AG20443 (cell line): ENCODE measurements at regions not wholly inside any gene's neighbourhood (a gene's known extent, or its start where the extent isn't known, plus 50 kb on each side); places are given as distances from the start of the nearest gene placed in this dataset.

Source experiments
- DNase-seq: peaks from one replicate; pipeline ENCODE4 v3.0.0; 2012; ENCODE audit warnings: low spot score, mixed read lengths

- peak; percentile 68 for DNase-seq
Observed at GRCh38 chr19:30784850-30785457, 412.8 kb downstream of the ZNF536 start.

- peak; percentile 2 for DNase-seq
Observed at GRCh38 chr19:30783936-30784335, 411.8 kb downstream of the ZNF536 start.

- peak; percentile 0 for DNase-seq
Observed at GRCh38 chr19:30783212-30783611, 411.0 kb downstream of the ZNF536 start.

- DNase-seq, result no peak
Observed at GRCh38 chr19:30781519-30781918, 409.3 kb downstream of the ZNF536 start.

GRCh38 chr19:30781047-30781446 lies 408.9 kb downstream of the ZNF536 start:
- no peak for DNase-seq

GRCh38 chr19:30780456-30780855 lies 408.3 kb downstream of the ZNF536 start:
- DNase-seq, result no peak

- DNase-seq, result no peak
Observed at GRCh38 chr19:30780032-30780431, 407.8 kb downstream of the ZNF536 start.

GRCh38 chr19:30778961-30779715 lies 407.0 kb downstream of the ZNF536 start:
- DNase-seq, result peak; percentile 1

- no peak for DNase-seq
Observed at GRCh38 chr19:30778061-30778460, 405.9 kb downstream of the ZNF536 start.

- no peak for DNase-seq
Observed at GRCh38 chr19:30775956-30776355, 403.8 kb downstream of the ZNF536 start.

- DNase-seq, result no peak
Observed at GRCh38 chr19:30774252-30774766, 402.1 kb downstream of the ZNF536 start.

- no peak for DNase-seq
Observed at GRCh38 chr19:30762651-30763050, 390.5 kb downstream of the ZNF536 start.

GRCh38 chr19:30760014-30760413 lies 387.8 kb downstream of the ZNF536 start:
- no peak for DNase-seq

GRCh38 chr19:30757837-30758617 lies 385.8 kb downstream of the ZNF536 start:
- no peak for DNase-seq

GRCh38 chr19:30757104-30757836 lies 385.1 kb downstream of the ZNF536 start:
- no peak for DNase-seq

GRCh38 chr19:30755581-30755980 lies 383.4 kb downstream of the ZNF536 start:
- DNase-seq, result no peak

GRCh38 chr19:30754162-30754561 lies 382.0 kb downstream of the ZNF536 start:
- DNase-seq, result peak; percentile 2

GRCh38 chr19:30752876-30753275 lies 380.7 kb downstream of the ZNF536 start:
- peak; percentile 1 for DNase-seq

GRCh38 chr19:30752201-30752600 lies 380.0 kb downstream of the ZNF536 start:
- DNase-seq, result peak; percentile 1

GRCh38 chr19:30745476-30745985 lies 373.3 kb downstream of the ZNF536 start:
- DNase-seq, result no peak

GRCh38 chr19:30744741-30745475 lies 372.7 kb downstream of the ZNF536 start:
- DNase-seq, result no peak
